Progenitor cell of endocrine pancreas (in vitro differentiated cells): ENCODE measurements at regions not wholly inside any gene's neighbourhood (a gene's known extent, or its start where the extent isn't known, plus 50 kb on each side); places are given as distances from the start of the nearest gene placed in this dataset.

ENCODE experiments used
- DNase-seq: peaks from one replicate; pipeline ENCODE4 v3.0.0; 2021; ENCODE audit warnings: low spot score; ENCODE audit not compliant: unreplicated experiment
- H3K27ac Mint-ChIP-seq: 2 replicates; pipeline ENCODE4 v1.8.0; 2021; ENCODE audit warnings: mild to moderate bottlenecking, moderate library complexity, mixed read lengths
- H3K27me3 Mint-ChIP-seq: 2 replicates; pipeline ENCODE4 v1.8.0; 2021; ENCODE audit warnings: mixed read lengths
- H3K36me3 Mint-ChIP-seq: 2 replicates; pipeline ENCODE4 v1.8.0; 2022; ENCODE audit warnings: mixed read lengths; ENCODE audit not compliant: insufficient read depth
- H3K4me1 Mint-ChIP-seq: 2 replicates; pipeline ENCODE4 v1.8.0; 2021; ENCODE audit warnings: low read depth, mixed read lengths
- H3K4me3 Mint-ChIP-seq: 2 replicates; pipeline ENCODE4 v1.8.0; 2021; ENCODE audit warnings: low read depth, mild to moderate bottlenecking, moderate library complexity, mixed read lengths
- H3K9me3 Mint-ChIP-seq: 2 replicates; pipeline ENCODE4 v1.8.0; 2021; ENCODE audit warnings: low read depth, mixed read lengths
- TF ChIP-seq, protein P1 (sequence below): fragments of 200-600 bp; sonication (generic); IDR thresholded peaks from one replicate; pipeline ENCODE4 v1.5.0; 2021; ENCODE audit warnings: antibody characterized with exemption, mild to moderate bottlenecking; ENCODE audit not compliant: unreplicated experiment

DNA sequence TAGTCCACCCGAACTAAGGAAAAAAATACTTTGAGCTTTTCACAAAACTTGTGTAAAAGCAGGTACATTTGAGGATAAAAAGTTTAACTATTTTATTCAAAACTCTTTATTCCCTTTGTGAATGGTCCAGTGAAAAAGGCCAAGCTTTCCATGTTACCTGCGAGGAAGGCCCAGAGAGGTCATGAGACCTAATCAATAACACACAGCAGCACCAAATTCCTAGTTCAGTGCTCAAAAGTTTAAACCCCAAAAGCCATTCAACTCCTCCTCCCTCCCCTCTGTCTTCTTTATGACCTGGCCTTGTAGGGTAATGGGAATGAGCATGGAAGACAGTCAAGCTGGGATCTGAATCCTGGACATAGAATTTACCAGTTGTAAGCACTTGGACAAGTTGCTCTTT is 151.9 kb upstream of the FGGY start:
- no peak for DNase-seq
- H3K4me1 Mint-ChIP-seq, result peaks cover 11% of the 10 kb centered on the region
- no peaks in the 10 kb centered on the region for H3K36me3 Mint-ChIP-seq
- TF ChIP-seq, protein P1, sequence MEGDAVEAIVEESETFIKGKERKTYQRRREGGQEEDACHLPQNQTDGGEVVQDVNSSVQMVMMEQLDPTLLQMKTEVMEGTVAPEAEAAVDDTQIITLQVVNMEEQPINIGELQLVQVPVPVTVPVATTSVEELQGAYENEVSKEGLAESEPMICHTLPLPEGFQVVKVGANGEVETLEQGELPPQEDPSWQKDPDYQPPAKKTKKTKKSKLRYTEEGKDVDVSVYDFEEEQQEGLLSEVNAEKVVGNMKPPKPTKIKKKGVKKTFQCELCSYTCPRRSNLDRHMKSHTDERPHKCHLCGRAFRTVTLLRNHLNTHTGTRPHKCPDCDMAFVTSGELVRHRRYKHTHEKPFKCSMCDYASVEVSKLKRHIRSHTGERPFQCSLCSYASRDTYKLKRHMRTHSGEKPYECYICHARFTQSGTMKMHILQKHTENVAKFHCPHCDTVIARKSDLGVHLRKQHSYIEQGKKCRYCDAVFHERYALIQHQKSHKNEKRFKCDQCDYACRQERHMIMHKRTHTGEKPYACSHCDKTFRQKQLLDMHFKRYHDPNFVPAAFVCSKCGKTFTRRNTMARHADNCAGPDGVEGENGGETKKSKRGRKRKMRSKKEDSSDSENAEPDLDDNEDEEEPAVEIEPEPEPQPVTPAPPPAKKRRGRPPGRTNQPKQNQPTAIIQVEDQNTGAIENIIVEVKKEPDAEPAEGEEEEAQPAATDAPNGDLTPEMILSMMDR, result no peak
- no peaks in the 10 kb centered on the region for H3K9me3 Mint-ChIP-seq
- peaks cover 30% of the 10 kb centered on the region for H3K27me3 Mint-ChIP-seq
- no peak overlapping the region for H3K4me3 Mint-ChIP-seq
- no peak overlapping the region for H3K27ac Mint-ChIP-seq

DNA sequence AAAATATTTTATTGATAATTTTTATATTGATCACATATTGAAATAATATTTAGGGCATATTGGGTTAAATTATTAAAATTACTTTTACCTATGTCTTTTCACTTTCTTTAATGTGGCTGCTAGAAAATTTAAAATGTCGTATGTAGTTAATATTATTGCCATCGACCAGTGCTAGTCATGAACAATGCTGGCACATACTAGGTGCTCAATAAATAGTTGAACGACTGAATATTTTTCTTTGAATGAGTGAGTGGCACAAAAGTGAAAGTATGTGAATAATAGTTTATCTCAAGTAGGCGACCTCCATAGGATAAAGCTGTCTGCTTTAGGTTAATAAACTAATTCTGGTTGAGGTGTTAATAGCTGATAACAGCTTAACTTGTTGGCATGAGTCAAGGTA is 150.8 kb upstream of the FGGY start:
- no peaks in the 10 kb centered on the region for H3K9me3 Mint-ChIP-seq
- no peak overlapping the region for H3K4me3 Mint-ChIP-seq
- H3K4me1 Mint-ChIP-seq, result peaks cover 11% of the 10 kb centered on the region
- H3K27me3 Mint-ChIP-seq, result peaks cover 35% of the 10 kb centered on the region
- H3K36me3 Mint-ChIP-seq, result no peaks in the 10 kb centered on the region
- DNase-seq, result no peak
- TF ChIP-seq, protein P1, result no peak
- no peak overlapping the region for H3K27ac Mint-ChIP-seq

DNA sequence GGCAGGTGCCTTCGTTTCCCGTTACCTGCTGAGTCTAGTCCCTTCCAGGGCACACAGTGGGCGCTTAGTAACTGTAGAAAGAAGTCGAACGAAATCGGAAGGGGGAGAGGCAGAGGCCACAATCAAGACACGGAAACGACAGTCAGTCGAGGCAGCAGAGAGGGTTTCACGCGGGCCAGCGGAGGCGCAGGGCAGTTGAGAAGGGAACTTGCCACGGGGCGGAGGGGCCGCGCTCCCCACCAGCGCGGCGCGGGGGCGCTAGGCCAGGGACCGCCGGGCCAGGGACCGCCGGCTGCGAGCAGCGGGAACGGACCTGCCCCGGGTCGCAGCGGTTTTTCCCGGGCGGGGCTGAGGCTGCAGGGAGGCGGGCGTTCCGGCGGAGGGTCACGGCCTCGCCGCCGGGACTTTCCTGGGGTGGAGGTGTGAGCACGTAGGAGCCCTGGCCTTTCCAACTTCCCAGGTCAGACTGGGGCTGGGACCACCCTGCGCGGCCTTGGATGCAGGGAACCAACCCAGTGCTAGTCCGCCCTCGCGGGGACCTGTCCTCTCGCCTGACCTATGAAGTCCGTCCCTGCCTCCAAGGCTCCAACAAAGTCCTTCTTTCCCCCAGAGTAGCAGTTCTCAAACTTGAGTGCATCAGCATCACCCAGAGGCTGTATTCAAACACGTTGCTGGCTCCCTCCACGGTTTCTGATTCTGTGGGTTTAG is 150.1 kb upstream of the FGGY start:
- peaks cover 41% of the 10 kb centered on the region for H3K27me3 Mint-ChIP-seq
- peak; percentile 25 for DNase-seq
- TF ChIP-seq, protein P1, result peak; percentile 56
- no peaks in the 10 kb centered on the region for H3K9me3 Mint-ChIP-seq
- H3K4me3 Mint-ChIP-seq, result peak overlapping the region; percentile 74
- peaks cover 12% of the 10 kb centered on the region for H3K4me1 Mint-ChIP-seq
- peak overlapping the region; percentile 87 for H3K27ac Mint-ChIP-seq
- no peaks in the 10 kb centered on the region for H3K36me3 Mint-ChIP-seq

DNA sequence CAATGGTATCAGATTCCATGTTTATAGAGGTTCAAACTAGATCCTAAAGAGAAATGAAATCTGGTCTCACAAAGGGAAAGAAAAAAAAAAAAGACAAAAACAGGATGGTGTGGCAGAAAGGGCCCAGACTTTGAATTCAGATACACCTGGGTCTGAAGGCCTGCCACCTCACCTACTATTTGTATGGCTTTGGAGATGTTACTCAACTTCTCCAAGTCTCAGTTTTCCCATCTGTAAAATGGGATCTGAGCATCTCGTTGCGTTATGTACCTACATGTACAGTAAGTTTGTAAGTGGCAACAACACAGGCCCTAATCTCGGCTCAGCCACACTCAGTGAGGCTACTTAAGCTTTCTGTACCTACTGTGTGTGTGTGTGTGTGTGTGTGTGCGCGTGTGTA is 147.5 kb upstream of the FGGY start:
- Mint-ChIP-seq H3K4me3 (no peak overlapping the region), H3K4me1 (peaks cover 4% of the 10 kb centered on the region), H3K27me3 (peaks cover 33% of the 10 kb centered on the region), H3K36me3 (no peaks in the 10 kb centered on the region), H3K9me3 (no peaks in the 10 kb centered on the region), H3K27ac (no peak overlapping the region)
- TF ChIP-seq, protein P1, result no peak
- DNase-seq, result no peak

DNA sequence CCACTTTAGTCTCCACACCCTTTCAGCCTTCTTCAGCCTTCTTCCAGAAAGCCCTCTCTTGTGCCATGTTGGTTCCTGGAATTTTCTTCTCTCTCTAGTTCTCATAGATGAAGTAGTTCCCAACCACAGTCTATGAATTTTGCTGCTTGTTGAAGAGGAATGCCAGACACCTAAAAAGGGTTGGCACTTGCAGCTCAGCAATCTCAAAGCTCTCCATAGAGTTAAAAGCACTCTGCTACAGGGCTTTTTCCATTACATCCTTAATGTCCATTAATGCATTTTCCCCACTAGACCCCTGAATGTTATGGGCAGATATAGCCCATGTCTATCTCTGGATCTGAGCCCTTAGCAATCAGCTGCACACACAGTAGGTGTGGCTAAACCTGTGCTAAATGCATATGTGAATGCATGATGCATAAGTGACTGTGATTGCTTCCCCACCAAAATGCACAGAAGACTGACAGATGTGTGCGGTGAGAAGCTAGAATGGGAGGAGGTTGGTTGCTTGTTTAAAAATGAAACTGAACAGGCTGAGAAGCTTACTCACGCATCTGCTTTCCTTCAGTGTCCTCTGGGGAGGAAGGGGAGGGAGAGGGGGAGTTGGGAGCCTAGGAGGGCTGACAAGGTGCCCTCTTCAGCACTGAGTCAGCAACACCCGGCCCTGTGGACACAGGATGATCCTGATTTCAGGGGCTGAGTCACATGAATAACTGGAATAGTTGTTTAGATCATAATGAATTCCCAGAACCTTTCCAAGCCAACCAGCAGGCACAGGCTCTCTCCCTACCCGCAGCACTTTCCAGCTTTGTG is 146.1 kb upstream of the FGGY start:
- Mint-ChIP-seq H3K9me3 (no peaks in the 10 kb centered on the region), H3K36me3 (no peaks in the 10 kb centered on the region), H3K4me1 (peaks cover 4% of the 10 kb centered on the region), H3K4me3 (no peak overlapping the region), H3K27ac (no peak overlapping the region), H3K27me3 (peaks cover 33% of the 10 kb centered on the region)
- no peak for DNase-seq
- TF ChIP-seq, protein P1, result no peak
